Left ventricle myocardium inferior (tissue), 1 donor: ENCODE measurements at regions not wholly inside any gene's neighbourhood (a gene's known extent, or its start where the extent isn't known, plus 50 kb on each side); places are given as distances from the start of the nearest gene placed in this dataset.

Source experiments
- DNase-seq: peaks from one replicate; pipeline ENCODE4 v3.0.0-alpha.2; 2020
- H3K27ac ChIP-seq: fragments of 200-600 bp; replicated peaks from 2 replicates; pipeline ENCODE4 v1.8.0; 2021
- H3K27me3 ChIP-seq: fragments of 200-600 bp; 2 replicates; pipeline ENCODE4 v1.8.0; 2021; ENCODE audit warnings: low read depth
- H3K36me3 ChIP-seq: fragments of 200-600 bp; 2 replicates; pipeline ENCODE4 v1.8.0; 2021
- H3K4me1 ChIP-seq: fragments of 200-600 bp; 2 replicates; pipeline ENCODE4 v1.8.0; 2021
- H3K4me3 ChIP-seq: fragments of 200-600 bp; 2 replicates; pipeline ENCODE4 v1.8.0; 2021; ENCODE audit warnings: mild to moderate bottlenecking, moderate library complexity
- H3K9me3 ChIP-seq: fragments of 200-600 bp; replicated peaks from 2 replicates; pipeline ENCODE4 v1.8.0; 2021
- CTCF ChIP-seq: fragments of 200-600 bp; IDR thresholded peaks from 2 replicates; pipeline ENCODE4 v1.8.0; 2021; ENCODE audit warnings: antibody characterized with exemption, mild to moderate bottlenecking, borderline replicate concordance
- intact Hi-C: fragments of 100-400 bp; cut with micrococcal nuclease; formaldehyde crosslinking; loops from one replicate; pipeline ENCODE4 v1.11.0; 2022
- donor health status: DM: no; HTN: yes; CAD: no; lungs with severe emphysema.

GRCh38 chr6:146943664-146944063 lies 260.6 kb upstream of the STXBP5 start:
- Histone ChIP-seq H3K36me3 (no peaks in the 10 kb centered on the region), H3K4me1 (no peaks in the 10 kb centered on the region), H3K27me3 (no peaks in the 10 kb centered on the region), H3K27ac (no peak overlapping the region), H3K9me3 (peaks cover 11% of the 10 kb centered on the region), H3K4me3 (no peak overlapping the region)
- intact Hi-C loops: no loop called here
- TF ChIP-seq CTCF: no peak
- no peak for DNase-seq

GRCh38 chr6:146944077-146944476 lies 260.1 kb upstream of the STXBP5 start:
- intact Hi-C loops: no loop called here
- Histone ChIP-seq H3K27me3 (no peaks in the 10 kb centered on the region), H3K27ac (no peak overlapping the region), H3K36me3 (no peaks in the 10 kb centered on the region), H3K4me1 (no peaks in the 10 kb centered on the region), H3K9me3 (peaks cover 11% of the 10 kb centered on the region), H3K4me3 (no peak overlapping the region)
- TF ChIP-seq CTCF: no peak
- DNase-seq: no peak

- H3K27ac ChIP-seq: no peak overlapping the region
- intact Hi-C loops: no loop called here
- no peaks in the 10 kb centered on the region for H3K4me1 ChIP-seq
- H3K4me3 ChIP-seq: no peak overlapping the region
- H3K9me3 ChIP-seq: peaks cover 11% of the 10 kb centered on the region
- no peak for TF ChIP-seq CTCF
- DNase-seq: no peak
- no peaks in the 10 kb centered on the region for H3K27me3 ChIP-seq
- no peaks in the 10 kb centered on the region for H3K36me3 ChIP-seq
Observed at GRCh38 chr6:146944809-146945208, 259.4 kb upstream of the STXBP5 start.

- H3K4me1 ChIP-seq: no peaks in the 10 kb centered on the region
- intact Hi-C loops: no loop called here
- peaks cover 11% of the 10 kb centered on the region for H3K9me3 ChIP-seq
- no peaks in the 10 kb centered on the region for H3K27me3 ChIP-seq
- H3K36me3 ChIP-seq: no peaks in the 10 kb centered on the region
- no peak overlapping the region for H3K27ac ChIP-seq
- TF ChIP-seq CTCF: no peak
- H3K4me3 ChIP-seq: no peak overlapping the region
- DNase-seq: no peak
Observed at GRCh38 chr6:146946559-146946958, 257.7 kb upstream of the STXBP5 start.

- Histone ChIP-seq H3K4me1 (no peaks in the 10 kb centered on the region), H3K27ac (no peak overlapping the region), H3K9me3 (no peaks in the 10 kb centered on the region), H3K4me3 (no peak overlapping the region), H3K36me3 (no peaks in the 10 kb centered on the region), H3K27me3 (no peaks in the 10 kb centered on the region)
- no peak for TF ChIP-seq CTCF
- intact Hi-C loops: no loop called here
- no peak for DNase-seq
Observed at GRCh38 chr6:146948790-146949342, 255.4 kb upstream of the STXBP5 start.
